Esophagus muscularis mucosa (tissue), 3 donors: ENCODE measurements at regions not wholly inside any gene's neighbourhood (a gene's known extent, or its start where the extent isn't known, plus 50 kb on each side); places are given as distances from the start of the nearest gene placed in this dataset.

Experiments used
- POLR2AphosphoS5 ChIP-seq, 2 donors: sonication (generic); formaldehyde crosslinking; IDR thresholded peaks; one replicate each; pipeline ENCODE4 v1.6.1; 2017; ENCODE audit warnings: antibody characterized with exemption in 2 of 2
- TF ChIP-seq, protein P1 (sequence below), 3 experiments: fragments of 200-600 bp in 2 of 3; fragments of 450-650 bp in 1 of 3; sonication (generic) in 2 of 3; IDR thresholded peaks; one replicate each; pipeline ENCODE4 v1.5.1; 2017 to 2019; ENCODE audit warnings: antibody characterized with exemption in 3 of 3, mild to moderate bottlenecking in 2 of 3, moderate library complexity in 1 of 3

DNA sequence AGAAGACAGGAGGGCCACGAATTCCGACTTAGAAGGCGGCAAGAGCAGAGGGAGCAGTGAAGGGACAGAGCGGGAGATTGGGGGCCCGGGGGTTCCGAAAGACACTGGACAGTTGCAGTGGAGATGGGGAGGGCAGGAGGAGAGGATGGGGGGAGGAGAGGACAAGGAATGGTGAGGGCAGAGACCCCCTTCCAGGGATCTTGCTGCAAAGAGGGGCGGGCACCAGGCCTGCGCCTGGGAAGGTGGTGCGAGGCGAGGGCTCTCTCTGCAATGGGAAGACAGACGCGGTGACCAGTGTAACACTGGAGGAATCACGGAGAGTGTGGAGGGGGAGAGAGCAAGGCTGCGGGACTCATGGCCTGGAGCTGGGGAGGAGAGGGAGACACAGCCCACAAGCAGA lies 185.2 kb downstream of the RBFOX3 start:
- TF ChIP-seq, protein P1, sequence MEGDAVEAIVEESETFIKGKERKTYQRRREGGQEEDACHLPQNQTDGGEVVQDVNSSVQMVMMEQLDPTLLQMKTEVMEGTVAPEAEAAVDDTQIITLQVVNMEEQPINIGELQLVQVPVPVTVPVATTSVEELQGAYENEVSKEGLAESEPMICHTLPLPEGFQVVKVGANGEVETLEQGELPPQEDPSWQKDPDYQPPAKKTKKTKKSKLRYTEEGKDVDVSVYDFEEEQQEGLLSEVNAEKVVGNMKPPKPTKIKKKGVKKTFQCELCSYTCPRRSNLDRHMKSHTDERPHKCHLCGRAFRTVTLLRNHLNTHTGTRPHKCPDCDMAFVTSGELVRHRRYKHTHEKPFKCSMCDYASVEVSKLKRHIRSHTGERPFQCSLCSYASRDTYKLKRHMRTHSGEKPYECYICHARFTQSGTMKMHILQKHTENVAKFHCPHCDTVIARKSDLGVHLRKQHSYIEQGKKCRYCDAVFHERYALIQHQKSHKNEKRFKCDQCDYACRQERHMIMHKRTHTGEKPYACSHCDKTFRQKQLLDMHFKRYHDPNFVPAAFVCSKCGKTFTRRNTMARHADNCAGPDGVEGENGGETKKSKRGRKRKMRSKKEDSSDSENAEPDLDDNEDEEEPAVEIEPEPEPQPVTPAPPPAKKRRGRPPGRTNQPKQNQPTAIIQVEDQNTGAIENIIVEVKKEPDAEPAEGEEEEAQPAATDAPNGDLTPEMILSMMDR (IDR thresholded peaks at IDR 0.05): no peak
- TF ChIP-seq POLR2AphosphoS5 (IDR thresholded peaks at IDR 0.05): no peak
